Cardiac fibroblast (primary cell): ENCODE measurements at regions not wholly inside any gene's neighbourhood (a gene's known extent, or its start where the extent isn't known, plus 50 kb on each side); places are given as distances from the start of the nearest gene placed in this dataset.

ENCODE experiments used
- DNase-seq, 2 donors: peaks; one replicate each; pipeline versions ENCODE4 v3.0.0 to v3.0.0-alpha.2; 2010; ENCODE audit warnings: low read depth in 2 of 2
- H3K4me3 ChIP-seq, 2 donors: replicated peaks in 1 of 2; 1 replicate in 1 of 2; 2 replicates in 1 of 2; pipeline ENCODE4 v1.5.1; 2011; ENCODE audit warnings: low read depth in 2 of 2, low read length in 2 of 2, mild to moderate bottlenecking in 2 of 2, moderate library complexity in 1 of 2
- CTCF ChIP-seq: IDR thresholded peaks from one replicate; pipeline ENCODE4 v1.5.1; 2011; ENCODE audit warnings: low read depth, mild to moderate bottlenecking, low read length, inconsistent platforms

- DNase-seq: no peak
- no peak overlapping the region for H3K4me3 ChIP-seq
- no peak for TF ChIP-seq CTCF
Measured at GRCh38 chr5:20109326-20109725, 121.3 kb upstream of the CDH18 start.

- H3K4me3 ChIP-seq: no peak overlapping the region
- no peak for TF ChIP-seq CTCF
- DNase-seq: no peak
Measured at GRCh38 chr5:20105915-20106314, 117.9 kb upstream of the CDH18 start.

DNA sequence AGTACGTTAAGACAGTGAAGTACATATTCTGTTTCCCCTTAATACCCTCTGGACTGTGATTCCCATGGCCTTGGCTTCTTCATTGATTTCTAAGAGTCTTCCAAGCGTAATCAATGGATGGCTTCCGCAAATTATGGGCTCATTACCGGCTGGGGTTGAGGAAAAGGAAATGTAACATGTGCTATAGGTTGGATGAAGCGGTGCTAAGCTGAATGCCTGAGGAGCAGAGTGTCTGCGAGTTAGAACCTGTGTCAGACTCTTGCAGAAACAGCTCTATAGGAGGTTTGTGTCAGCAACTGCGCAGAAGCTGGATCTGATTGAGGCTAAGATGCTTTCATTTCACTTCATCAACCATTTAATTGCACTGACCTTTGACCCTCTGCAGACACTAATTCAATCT lies 114.3 kb upstream of the CDH18 start:
- DNase-seq: no peak
- no peak for TF ChIP-seq CTCF
- H3K4me3 ChIP-seq: no peak overlapping the region

GRCh38 chr5:20098694-20099093 lies 110.7 kb upstream of the CDH18 start:
- H3K4me3 ChIP-seq: no peak overlapping the region
- no peak for DNase-seq
- TF ChIP-seq CTCF: no peak

- no peak for TF ChIP-seq CTCF
- DNase-seq: no peak
- H3K4me3 ChIP-seq: no peak overlapping the region
Measured at GRCh38 chr5:20088361-20088760, 100.4 kb upstream of the CDH18 start.

GRCh38 chr5:20087299-20087698 lies 99.3 kb upstream of the CDH18 start:
- H3K4me3 ChIP-seq: no peak overlapping the region
- TF ChIP-seq CTCF: no peak
- DNase-seq: no peak

DNA sequence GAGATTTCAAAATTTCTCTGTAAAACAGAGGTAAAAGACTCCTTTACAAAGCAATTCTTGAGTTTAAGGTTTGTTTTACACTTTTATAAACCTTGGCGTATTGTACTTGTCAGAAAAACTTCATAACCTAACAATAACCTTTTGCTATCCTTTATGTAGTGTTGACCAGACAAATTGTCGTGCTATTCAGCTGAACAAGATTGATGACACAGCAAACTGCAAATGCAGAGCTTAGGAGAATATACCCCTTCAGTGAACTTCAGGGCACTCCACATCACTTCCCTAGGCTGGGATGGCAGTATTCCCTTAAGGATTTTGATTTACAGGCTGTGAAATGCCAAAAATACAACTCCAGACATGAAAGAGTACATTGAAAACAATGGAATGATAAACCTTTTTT lies 89.2 kb upstream of the CDH18 start:
- H3K4me3 ChIP-seq: no peak overlapping the region
- no peak for DNase-seq
- no peak for TF ChIP-seq CTCF
